Upper lobe of left lung (tissue), 6 donors: ENCODE measurements at regions not wholly inside any gene's neighbourhood (a gene's known extent, or its start where the extent isn't known, plus 50 kb on each side); places are given as distances from the start of the nearest gene placed in this dataset.
A peak's percentile ranks its signal among the peaks of the same experiment; 100 is the strongest.

Experiments
- ATAC-seq, 2 donors: fragments of 200-7000 bp; cut with Tn5 transposase; one replicate each; pipeline ENCODE4 v1.9.1; 2022; ENCODE audit warnings: mild to moderate bottlenecking in 2 of 2, moderate library complexity in 2 of 2; ENCODE audit not compliant: low FRiP score in 2 of 2
- DNase-seq, 2 donors: peaks; one replicate each; pipeline ENCODE4 v3.0.0-alpha.2; 2019 to 2020
- H3K27ac ChIP-seq, 4 donors: fragments of 200-600 bp; sonication (generic); one replicate each; pipeline ENCODE4 v1.5.1; 2016 to 2019
- H3K27me3 ChIP-seq, 4 donors: fragments of 200-600 bp; sonication (generic); one replicate each; pipeline ENCODE4 v1.5.1; 2017 to 2019
- H3K36me3 ChIP-seq, 4 donors: fragments of 200-600 bp; sonication (generic); one replicate each; pipeline ENCODE4 v1.5.1; 2016 to 2019
- H3K4me1 ChIP-seq, 4 donors: fragments of 200-600 bp; sonication (generic); one replicate each; pipeline ENCODE4 v1.5.1; 2018 to 2019
- H3K4me3 ChIP-seq, 4 donors: fragments of 200-600 bp; sonication (generic); one replicate each; pipeline ENCODE4 v1.5.1; 2017 to 2019; ENCODE audit warnings: mild to moderate bottlenecking in 2 of 4, moderate library complexity in 1 of 4
- H3K9me3 ChIP-seq, 4 donors: fragments of 200-600 bp; sonication (generic); one replicate each; pipeline ENCODE4 v1.5.1; 2018 to 2019
- EP300 ChIP-seq, 4 donors: sonication (generic); formaldehyde crosslinking; IDR thresholded peaks; one replicate each; pipeline ENCODE4 v1.5.1; 2017; ENCODE audit warnings: antibody characterized with exemption in 4 of 4, control low read depth in 2 of 4
- POLR2A ChIP-seq, 4 donors: fragments of 450-650 bp; IDR thresholded peaks; one replicate each; pipeline ENCODE4 v1.5.1; 2016 to 2017; ENCODE audit warnings: antibody characterized with exemption in 4 of 4, mild to moderate bottlenecking in 2 of 4
- POLR2AphosphoS5 ChIP-seq, 2 donors: sonication (generic); formaldehyde crosslinking; IDR thresholded peaks; one replicate each; pipeline ENCODE4 v1.5.1; 2017; ENCODE audit warnings: antibody characterized with exemption in 2 of 2
- WGBS, 2 donors: methylation state at CpG; one replicate each; pipeline ENCODE4 v1.1.5; 2017 to 2018; 5-methylcytosine and 5-hydroxymethylcytosine counted together
- TF ChIP-seq, protein P1 (sequence below), 6 experiments: fragments of 450-650 bp in 4 of 6; fragments of 200-600 bp in 2 of 6; sonication (generic) in 2 of 6; IDR thresholded peaks; one replicate each; pipeline ENCODE4 v1.5.1; 2016 to 2019; ENCODE audit warnings: antibody characterized with exemption in 6 of 6
- donor health status: DM: no; HTN: no; CAD: no; lungs with moderate emphysema.
- donor health status: DM: no; HTN: yes; CAD: no; lungs with severe emphysema.

DNA sequence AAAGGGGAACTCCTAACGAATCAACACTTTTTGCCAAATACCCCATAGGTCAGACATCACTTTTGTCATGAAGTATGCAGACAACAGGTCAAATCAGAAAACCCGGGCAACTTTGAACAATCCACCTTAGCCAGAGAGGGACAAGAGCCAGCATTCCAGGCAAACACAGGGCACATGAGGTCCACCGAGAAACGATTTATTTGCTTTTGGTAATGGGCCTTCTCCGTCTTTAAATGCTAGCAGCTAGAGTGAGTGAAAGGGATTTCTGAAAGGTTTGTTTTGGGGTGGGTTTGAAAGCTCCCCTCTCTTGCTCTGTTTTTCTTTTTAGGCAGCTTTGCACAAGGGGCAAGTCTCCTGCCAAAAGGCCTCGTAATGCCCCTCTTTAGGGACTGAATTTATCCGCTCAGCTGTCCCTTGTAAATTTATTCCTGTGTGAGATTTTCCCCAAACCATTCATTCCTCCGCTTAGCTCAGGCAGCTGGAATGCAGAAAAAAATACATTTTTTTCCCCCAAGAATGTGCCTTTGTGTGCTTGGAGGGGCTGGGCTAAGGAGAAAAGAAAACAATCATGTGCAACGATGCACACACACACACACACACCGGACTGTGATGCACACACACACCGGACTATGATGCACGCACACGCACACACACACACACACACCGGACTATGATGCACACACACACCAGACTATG lies 196.9 kb downstream of the SNX19 start:
- Histone ChIP-seq H3K4me3 (no peak overlapping the region), H3K27me3 (no peaks in the 10 kb centered on the region), H3K36me3 (no peaks in the 10 kb centered on the region), H3K27ac (no peak overlapping the region), H3K4me1 (no peaks in the 10 kb centered on the region), H3K9me3 (no peaks in the 10 kb centered on the region)
- no peak for TF ChIP-seq EP300 (IDR thresholded peaks at IDR 0.05)
- TF ChIP-seq, protein P1, sequence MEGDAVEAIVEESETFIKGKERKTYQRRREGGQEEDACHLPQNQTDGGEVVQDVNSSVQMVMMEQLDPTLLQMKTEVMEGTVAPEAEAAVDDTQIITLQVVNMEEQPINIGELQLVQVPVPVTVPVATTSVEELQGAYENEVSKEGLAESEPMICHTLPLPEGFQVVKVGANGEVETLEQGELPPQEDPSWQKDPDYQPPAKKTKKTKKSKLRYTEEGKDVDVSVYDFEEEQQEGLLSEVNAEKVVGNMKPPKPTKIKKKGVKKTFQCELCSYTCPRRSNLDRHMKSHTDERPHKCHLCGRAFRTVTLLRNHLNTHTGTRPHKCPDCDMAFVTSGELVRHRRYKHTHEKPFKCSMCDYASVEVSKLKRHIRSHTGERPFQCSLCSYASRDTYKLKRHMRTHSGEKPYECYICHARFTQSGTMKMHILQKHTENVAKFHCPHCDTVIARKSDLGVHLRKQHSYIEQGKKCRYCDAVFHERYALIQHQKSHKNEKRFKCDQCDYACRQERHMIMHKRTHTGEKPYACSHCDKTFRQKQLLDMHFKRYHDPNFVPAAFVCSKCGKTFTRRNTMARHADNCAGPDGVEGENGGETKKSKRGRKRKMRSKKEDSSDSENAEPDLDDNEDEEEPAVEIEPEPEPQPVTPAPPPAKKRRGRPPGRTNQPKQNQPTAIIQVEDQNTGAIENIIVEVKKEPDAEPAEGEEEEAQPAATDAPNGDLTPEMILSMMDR (IDR thresholded peaks at IDR 0.05): no peak
- TF ChIP-seq POLR2AphosphoS5 (IDR thresholded peaks at IDR 0.05): no peak
- no peak for TF ChIP-seq POLR2A (IDR thresholded peaks at IDR 0.05)
- 67 to 69% methylated on average over 14 of the region's 14 CpGs for WGBS, 2 donors
- DNase-seq (no peak), ATAC-seq (no peak)

DNA sequence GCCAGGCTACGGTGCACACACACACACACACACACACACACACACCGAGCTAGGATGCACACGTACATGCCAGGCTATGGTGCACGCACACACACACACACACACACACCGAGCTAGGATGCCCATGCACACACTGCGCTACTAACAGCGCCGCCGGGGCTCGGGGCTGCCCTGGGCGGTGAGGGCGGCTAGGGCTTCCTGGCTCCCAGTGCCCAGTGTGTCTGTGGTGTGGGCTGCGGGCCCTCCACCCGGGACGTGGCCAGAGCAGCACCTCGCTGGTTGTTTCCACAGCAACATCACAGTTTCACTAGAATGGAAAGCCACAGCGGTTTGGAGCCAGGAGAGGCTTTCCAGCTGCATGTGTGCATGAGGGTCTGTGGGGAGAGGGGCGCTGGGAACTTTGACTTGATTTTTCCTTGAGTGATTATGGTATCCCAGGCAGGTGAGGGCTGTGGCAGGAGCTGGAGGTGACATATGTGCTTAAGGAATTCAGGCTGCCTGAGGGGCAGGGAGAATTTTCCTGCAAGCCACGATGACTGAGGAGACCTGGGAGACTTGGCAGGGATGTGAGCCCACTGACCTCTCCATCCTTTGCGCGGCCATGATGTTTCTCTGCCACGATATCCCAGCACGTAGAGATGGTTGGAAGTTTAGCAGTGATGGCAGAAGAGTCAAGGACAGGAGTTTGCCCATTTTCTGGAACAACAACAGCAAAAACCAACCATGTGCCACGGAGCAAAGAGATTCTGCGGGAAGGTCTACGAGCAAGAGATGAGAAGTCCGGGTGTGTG lies 195.9 kb downstream of the SNX19 start:
- Histone ChIP-seq H3K27ac (no peak overlapping the region), H3K27me3 (no peaks in the 10 kb centered on the region), H3K4me3 (no peak overlapping the region), H3K9me3 (no peaks in the 10 kb centered on the region), H3K4me1 (no peaks in the 10 kb centered on the region), H3K36me3 (no peaks in the 10 kb centered on the region)
- no peak for ATAC-seq
- DNase-seq: peak in 1 of 2 donors; percentile 75
- WGBS, 2 donors: 87 to 88% methylated on average over 9 to 27 of the region's 27 CpGs
- TF ChIP-seq POLR2AphosphoS5 (IDR thresholded peaks at IDR 0.05): no peak

DNA sequence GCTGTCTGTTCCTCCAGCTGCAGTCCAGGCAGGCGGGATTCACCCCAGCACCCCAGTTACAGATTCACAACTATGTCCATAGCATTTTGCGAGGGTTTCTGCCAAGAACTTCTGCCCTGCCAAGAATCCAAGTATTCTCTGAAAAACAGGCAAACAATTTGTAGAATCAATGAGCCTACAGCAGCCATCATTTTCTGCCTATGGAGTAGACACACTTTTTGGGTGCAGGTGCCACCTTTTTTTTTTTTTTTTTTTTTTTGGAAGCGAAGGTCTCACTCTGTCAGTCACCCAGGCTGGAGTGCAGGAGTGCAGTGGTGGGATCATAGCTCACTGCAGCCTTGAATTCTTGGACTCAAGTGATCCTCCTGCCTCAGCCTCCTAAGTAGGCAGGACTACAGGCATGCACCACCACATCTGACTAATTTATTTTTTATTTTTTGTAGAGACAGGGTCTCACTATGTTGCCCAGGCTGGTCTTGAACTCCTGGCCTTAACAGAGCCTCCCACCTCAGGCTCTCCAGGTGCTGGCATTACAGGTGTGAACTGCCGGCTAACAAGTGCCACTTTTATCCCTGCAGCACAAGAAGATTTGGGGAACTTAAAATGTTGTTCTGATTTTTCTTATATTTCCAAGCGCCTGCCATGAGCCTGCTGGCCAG lies 195.1 kb downstream of the SNX19 start:
- ATAC-seq: no peak
- Histone ChIP-seq H3K4me1 (no peaks in the 10 kb centered on the region), H3K27ac (no peak overlapping the region), H3K4me3 (no peak overlapping the region), H3K27me3 (no peaks in the 10 kb centered on the region), H3K9me3 (no peaks in the 10 kb centered on the region), H3K36me3 (no peaks in the 10 kb centered on the region)
- WGBS, 2 donors: 72 to 83% methylated on average over 4 to 5 of the region's 5 CpGs
- no peak for DNase-seq
- TF ChIP-seq, protein P1 (IDR thresholded peaks at IDR 0.05): no peak
- TF ChIP-seq POLR2AphosphoS5 (IDR thresholded peaks at IDR 0.05): no peak
- no peak for TF ChIP-seq EP300 (IDR thresholded peaks at IDR 0.05)
- no peak for TF ChIP-seq POLR2A (IDR thresholded peaks at IDR 0.05)

DNA sequence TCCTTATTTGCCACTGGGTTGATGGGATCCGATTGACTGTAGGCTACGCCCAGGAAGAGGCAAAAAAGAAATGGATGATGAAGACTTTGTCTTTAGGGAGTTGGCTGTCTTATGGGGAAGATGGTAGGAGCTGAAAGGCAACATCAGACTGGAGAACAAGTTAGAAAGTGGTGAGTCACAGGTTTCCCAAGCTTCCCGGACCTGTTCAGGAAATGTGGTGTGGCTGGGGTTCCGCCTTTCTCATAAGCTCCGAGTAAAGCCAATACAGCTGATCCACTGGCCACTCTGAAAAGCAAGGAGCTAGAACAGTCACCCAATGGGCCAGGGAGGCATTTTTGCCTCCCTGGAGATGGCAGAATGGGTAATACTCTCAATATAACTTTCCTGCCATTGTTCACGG lies 194.5 kb downstream of the SNX19 start:
- 86% methylated on average over 6 of the region's 6 CpGs for WGBS, 2 donors
- no peaks in the 10 kb centered on the region for H3K36me3 ChIP-seq

DNA sequence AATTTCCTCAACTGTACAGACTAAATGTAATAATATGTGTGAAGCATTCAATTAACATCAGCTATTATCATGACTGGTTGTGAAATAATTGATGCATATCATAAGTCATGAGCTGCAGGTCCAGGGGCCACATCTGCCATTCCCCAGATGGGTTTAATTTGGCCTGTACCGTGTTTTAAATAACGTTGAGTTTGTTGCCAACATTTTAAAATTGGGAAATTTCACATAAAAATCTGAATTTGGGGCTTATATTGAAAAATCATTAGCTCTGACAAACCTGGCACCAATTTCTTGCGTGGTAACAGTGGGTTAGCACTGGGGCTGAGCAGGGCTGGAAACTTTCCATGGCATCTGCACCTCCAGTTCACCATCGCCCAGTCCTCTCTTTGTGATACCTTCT lies 193.9 kb downstream of the SNX19 start:
- TF ChIP-seq, protein P1 (IDR thresholded peaks at IDR 0.05): no peak
- no peak for TF ChIP-seq POLR2AphosphoS5 (IDR thresholded peaks at IDR 0.05)
- no peak for TF ChIP-seq POLR2A (IDR thresholded peaks at IDR 0.05)
- no peak for TF ChIP-seq EP300 (IDR thresholded peaks at IDR 0.05)
- Histone ChIP-seq H3K27me3 (no peaks in the 10 kb centered on the region), H3K4me1 (no peaks in the 10 kb centered on the region), H3K36me3 (no peaks in the 10 kb centered on the region), H3K9me3 (no peaks in the 10 kb centered on the region), H3K27ac (no peak overlapping the region), H3K4me3 (no peak overlapping the region)
- ATAC-seq (no peak), DNase-seq (no peak)
- 82 to 84% methylated on average over 4 of the region's 4 CpGs for WGBS, 2 donors

More for the DNA sequence above, 194.5 kb downstream of the SNX19 start:
- TF ChIP-seq POLR2AphosphoS5 (IDR thresholded peaks at IDR 0.05) (no peak), POLR2A (IDR thresholded peaks at IDR 0.05) (no peak), EP300 (IDR thresholded peaks at IDR 0.05) (no peak)
- TF ChIP-seq, protein P1 (IDR thresholded peaks at IDR 0.05): no peak
- Histone ChIP-seq H3K4me1 (no peaks in the 10 kb centered on the region), H3K27me3 (no peaks in the 10 kb centered on the region), H3K9me3 (no peaks in the 10 kb centered on the region), H3K4me3 (no peak overlapping the region), H3K27ac (no peak overlapping the region)
- DNase-seq (no peak), ATAC-seq (no peak)
